ENCODE measurements at regions not wholly inside any gene's neighbourhood (a gene's known extent, or its start where the extent isn't known, plus 50 kb on each side); places are given as distances from the start of the nearest gene placed in this dataset.

DNA sequence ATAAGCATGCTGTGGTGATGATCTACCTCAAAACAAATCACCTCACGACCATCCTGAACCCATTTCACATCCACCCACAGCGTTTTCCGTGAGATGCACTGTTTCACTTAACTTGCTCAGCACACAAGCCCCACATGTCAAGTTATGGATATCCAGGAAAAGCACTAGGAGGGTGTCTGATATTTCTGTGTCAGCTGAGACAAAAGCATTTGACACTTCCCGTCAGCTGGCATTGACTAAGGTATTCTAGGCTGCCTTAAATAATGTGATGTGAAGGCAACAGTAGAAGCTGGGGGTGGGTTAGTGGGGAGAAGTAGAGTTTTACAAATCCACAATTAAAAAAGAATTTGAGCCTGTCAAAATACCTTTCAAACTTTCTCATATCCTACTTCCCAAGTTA lies 68.7 kb upstream of the MDFIC start:
- Histone ChIP-seq H3K4me1 (peaks cover 22% of the 10 kb centered on the region), H3K4me3 (no peak overlapping the region), H3K4me2 (no peak overlapping the region), H3K27ac (no peak overlapping the region), H3K9me3 (no peaks in the 10 kb centered on the region)
- DNase-seq (ENCODE audit: low read depth in 1 of 2, low spot score in 1 of 2) (no peak), FAIRE-seq (no peak), ATAC-seq (no peak)
- WGBS (ENCODE audit: missing lambda C conversion rate) = 88% methylated on average over 4 of the region's 4 CpGs
- no peak for TF ChIP-seq RNF2 (IDR thresholded peaks at IDR 0.05; ENCODE audit: borderline replicate concordance, low read depth)
- no peak for TF ChIP-seq BCL3 (IDR thresholded peaks at IDR 0.05)
- no peak for TF ChIP-seq HEYL (CRISPR knock-in tag; IDR thresholded peaks at IDR 0.05)
- no peak for TF ChIP-seq POLR2AphosphoS2 (conservative IDR thresholded peaks at IDR 0.05; ENCODE audit: low read length)
- TF ChIP-seq NR3C1 (IDR thresholded peaks at IDR 0.05) = no peak
- no peak for TF ChIP-seq SMC3 (IDR thresholded peaks at IDR 0.05)
- TF ChIP-seq MAX (IDR thresholded peaks at IDR 0.05) = no peak
- TF ChIP-seq ZFP36 (IDR thresholded peaks at IDR 0.05; ENCODE audit: borderline replicate concordance, partially characterized antibody) = no peak
- no peak for TF ChIP-seq ELK1 (IDR thresholded peaks at IDR 0.05; ENCODE audit: low read depth, low read length)
- ChIA-PET POLR2A (no interaction called here), CTCF (no interaction called here)

- no peak for DNase-seq (ENCODE audit: low read depth in 1 of 2, low spot score in 1 of 2)
- Histone ChIP-seq H3K9me3 (no peaks in the 10 kb centered on the region), H3K4me3 (no peak overlapping the region), H3K4me1 (peaks cover 22% of the 10 kb centered on the region), H3K4me2 (no peak overlapping the region), H3K27ac (no peak overlapping the region)
- FAIRE-seq = no peak
- no peak for ATAC-seq
- WGBS (ENCODE audit: missing lambda C conversion rate) = 62% methylated on average over 2 of the region's 2 CpGs
- TF ChIP-seq ESRRA (IDR thresholded peaks at IDR 0.05; ENCODE audit: borderline replicate concordance, low read length) (no peak), EHMT2 (IDR thresholded peaks at IDR 0.05; ENCODE audit: low read depth) (no peak), TP53 (CRISPR knock-in tag; IDR thresholded peaks at IDR 0.05) (no peak), PBX3 (IDR thresholded peaks at IDR 0.05) (no peak), CEBPB (IDR thresholded peaks at IDR 0.05) (no peak), CBX2 (IDR thresholded peaks at IDR 0.05; ENCODE audit: borderline replicate concordance, low read depth) (no peak), ZC3H11A (IDR thresholded peaks at IDR 0.05) (no peak)
- CTCF ChIA-PET = no interaction called here
- POLR2A ChIA-PET = no interaction called here
Measured at GRCh38 chr7:114854369-114854768, 67.5 kb upstream of the MDFIC start.

- Histone ChIP-seq H3K27ac (peak overlapping the region in 1 of 2 experiments; percentile 46; a peak in 1 of 6 replicates), H3K4me3 (no peak overlapping the region), H3K9me3 (no peaks in the 10 kb centered on the region), H3K4me1 (peaks cover 22% of the 10 kb centered on the region), H3K4me2 (peak overlapping the region; percentile 53)
- WGBS (ENCODE audit: missing lambda C conversion rate) = 27% methylated on average over 3 of the region's 3 CpGs
- ChIA-PET CTCF (interaction anchor here (1.9 kb wide), 1 partner anchor 9 kb away, joined by 6 read pairs; no protein-coding TSS in a partner anchor), POLR2A (no interaction called here)
- ATAC-seq (peak in 1 of 2 experiments; percentile 54; a peak in 3 of 6 replicates), FAIRE-seq (peak; percentile 84), DNase-seq (ENCODE audit: low read depth in 1 of 2, low spot score in 1 of 2) (peak in 1 of 2 experiments; percentile 11)
- TF ChIP-seq NR3C1 (IDR thresholded peaks at IDR 0.05) = no peak
- no peak for TF ChIP-seq MAFK (IDR thresholded peaks at IDR 0.05; ENCODE audit: partially characterized antibody)
- TF ChIP-seq NFE2L2 (conservative IDR thresholded peaks at IDR 0.05; ENCODE audit: low read length) = no peak
- TF ChIP-seq PBX3 (IDR thresholded peaks at IDR 0.05) = no peak
- no peak for TF ChIP-seq RNF2 (IDR thresholded peaks at IDR 0.05; ENCODE audit: borderline replicate concordance, low read depth)
- no peak for TF ChIP-seq TFCP2L1 (CRISPR knock-in tag; IDR thresholded peaks at IDR 0.05)
- no peak for TF ChIP-seq CHD4 (IDR thresholded peaks at IDR 0.05; ENCODE audit: borderline replicate concordance)
- no peak for TF ChIP-seq BHLHE40 (IDR thresholded peaks at IDR 0.05; ENCODE audit: low read depth, low read length)
- TF ChIP-seq HMGXB4 (CRISPR knock-in tag; IDR thresholded peaks at IDR 0.05; ENCODE audit: borderline replicate concordance) = no peak
- no peak for TF ChIP-seq POLR2AphosphoS2 (conservative IDR thresholded peaks at IDR 0.05; ENCODE audit: low read length)
- TF ChIP-seq, protein P1, sequence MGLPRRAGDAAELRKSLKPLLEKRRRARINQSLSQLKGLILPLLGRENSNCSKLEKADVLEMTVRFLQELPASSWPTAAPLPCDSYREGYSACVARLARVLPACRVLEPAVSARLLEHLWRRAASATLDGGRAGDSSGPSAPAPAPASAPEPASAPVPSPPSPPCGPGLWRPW (IDR thresholded peaks at IDR 0.05) = no peak
- no peak for TF ChIP-seq ZSCAN20 (CRISPR knock-in tag; IDR thresholded peaks at IDR 0.05)
- no peak for TF ChIP-seq ZC3H11A (IDR thresholded peaks at IDR 0.05)
- TF ChIP-seq USF2 (IDR thresholded peaks at IDR 0.05) = no peak
- TF ChIP-seq CBX8 (IDR thresholded peaks at IDR 0.05) = no peak
- no peak for TF ChIP-seq CBX2 (IDR thresholded peaks at IDR 0.05; ENCODE audit: borderline replicate concordance, low read depth)
Measured at GRCh38 chr7:114856625-114857024, 65.3 kb upstream of the MDFIC start.
